D721Med (cell line): ENCODE measurements at regions not wholly inside any gene's neighbourhood (a gene's known extent, or its start where the extent isn't known, plus 50 kb on each side); places are given as distances from the start of the nearest gene placed in this dataset.

Experiments used
- DNase-seq: peaks from one replicate; pipeline ENCODE4 v3.0.0; 2011; ENCODE audit warnings: low spot score; ENCODE audit not compliant: insufficient read length
- FAIRE-seq: peaks from 2 replicates; lab custom pipeline; 2011; peaks lifted over from hg19 to GRCh38; lab: Jason Lieb, UNC
- CTCF ChIP-seq: IDR thresholded peaks from 2 replicates; pipeline ENCODE4 v1.5.1; 2012; ENCODE audit warnings: mild to moderate bottlenecking, control low read depth; ENCODE audit not compliant: insufficient read depth; ENCODE audit errors: missing control alignments

- no peak for TF ChIP-seq CTCF
- FAIRE-seq (no peak), DNase-seq (no peak)
Observed at GRCh38 chr1:100611086-100611485, 73.1 kb downstream of the GPR88 start.

GRCh38 chr1:100612540-100612939 lies 74.6 kb downstream of the GPR88 start:
- FAIRE-seq = no peak
- TF ChIP-seq CTCF = no peak
- no peak for DNase-seq

- FAIRE-seq (no peak), DNase-seq (no peak)
- no peak for TF ChIP-seq CTCF
Observed at GRCh38 chr1:100613817-100614559, 76.0 kb downstream of the GPR88 start.

GRCh38 chr1:100614570-100614969 lies 76.6 kb downstream of the GPR88 start:
- no peak for FAIRE-seq
- TF ChIP-seq CTCF = no peak
- DNase-seq = no peak

GRCh38 chr1:100615686-100616085 lies 77.7 kb downstream of the GPR88 start:
- no peak for TF ChIP-seq CTCF
- no peak for DNase-seq
- FAIRE-seq = no peak

GRCh38 chr1:100616121-100616621 lies 78.2 kb downstream of the GPR88 start:
- no peak for DNase-seq
- FAIRE-seq = no peak
- TF ChIP-seq CTCF = no peak

GRCh38 chr1:100622037-100622436 lies 84.1 kb downstream of the GPR88 start:
- FAIRE-seq (no peak), DNase-seq (no peak)
- no peak for TF ChIP-seq CTCF
